Lower leg skin (tissue), 3 donors: ENCODE measurements at regions not wholly inside any gene's neighbourhood (a gene's known extent, or its start where the extent isn't known, plus 50 kb on each side); places are given as distances from the start of the nearest gene placed in this dataset.

Source experiments
- CTCF ChIP-seq, 3 donors: fragments of 450-650 bp; IDR thresholded peaks; one replicate each; pipeline ENCODE4 v1.5.1; 2016; ENCODE audit warnings: antibody characterized with exemption in 3 of 3, mild to moderate bottlenecking in 3 of 3, moderate library complexity in 2 of 3
- POLR2A ChIP-seq, 2 donors: fragments of 450-650 bp; IDR thresholded peaks; one replicate each; pipeline ENCODE4 v1.6.1; 2016 to 2017; ENCODE audit warnings: antibody characterized with exemption in 2 of 2, mild to moderate bottlenecking in 1 of 2, moderate library complexity in 1 of 2

- no peak for TF ChIP-seq POLR2A (IDR thresholded peaks at IDR 0.05)
- TF ChIP-seq CTCF (IDR thresholded peaks at IDR 0.05), result no peak
These were observed 307.1 kb upstream of the ID2 start for GRCh38 chr2:8374782-8375181.
